Esophagus squamous epithelium (tissue), 5 donors: ENCODE measurements at regions not wholly inside any gene's neighbourhood (a gene's known extent, or its start where the extent isn't known, plus 50 kb on each side); places are given as distances from the start of the nearest gene placed in this dataset.

Experiments
- DNase-seq: peaks from one replicate; lab custom pipeline; 2025; lab: John Stamatoyannopoulos, UW
- H3K27ac ChIP-seq, 4 donors: fragments of 200-600 bp; sonication (generic); one replicate each; pipeline ENCODE4 v1.5.1; 2016 to 2019; ENCODE audit warnings: mild to moderate bottlenecking in 1 of 4
- H3K27me3 ChIP-seq, 4 donors: fragments of 200-600 bp; sonication (generic); 1 replicate in 3 of 4; 2 replicates in 1 of 4; pipeline versions ENCODE4 v1.5.1 to v1.6.0; 2017 to 2021; ENCODE audit warnings: antibody characterized with exemption in 1 of 4
- H3K36me3 ChIP-seq, 3 donors: fragments of 200-600 bp; sonication (generic); one replicate each; pipeline ENCODE4 v1.5.1; 2016 to 2019
- H3K4me1 ChIP-seq, 3 donors: fragments of 200-600 bp; sonication (generic); one replicate each; pipeline ENCODE4 v1.5.1; 2017 to 2019
- H3K4me3 ChIP-seq, 4 donors: fragments of 200-600 bp; sonication (generic); 1 replicate in 3 of 4; 2 replicates in 1 of 4; pipeline ENCODE4 v1.5.1; 2016 to 2019; ENCODE audit warnings: mild to moderate bottlenecking in 2 of 4, moderate library complexity in 1 of 4
- H3K9me3 ChIP-seq, 3 donors: fragments of 200-600 bp; sonication (generic); one replicate each; pipeline ENCODE4 v1.5.1; 2016 to 2019
- POLR2A ChIP-seq, 4 donors: fragments of 450-650 bp; IDR thresholded peaks; one replicate each; pipeline ENCODE4 v1.6.1; 2017; ENCODE audit warnings: antibody characterized with exemption in 4 of 4, mild to moderate bottlenecking in 4 of 4, moderate library complexity in 3 of 4
- WGBS, 2 donors: methylation state at CpG; one replicate each; pipeline ENCODE4 v1.1.5; 2018; 5-methylcytosine and 5-hydroxymethylcytosine counted together
- intact Hi-C: fragments of 100-400 bp; cut with DNase I; formaldehyde crosslinking; loops from one replicate; pipeline ENCODE4 v1.15.0; 2022
- TF ChIP-seq, protein P1 (sequence below), 6 experiments: fragments of 450-650 bp in 4 of 6; fragments of 200-600 bp in 2 of 6; sonication (generic) in 2 of 6; IDR thresholded peaks; one replicate each; pipeline ENCODE4 v1.5.1; 2016 to 2019; ENCODE audit warnings: antibody characterized with exemption in 6 of 6, mild to moderate bottlenecking in 4 of 6, moderate library complexity in 4 of 6
- donor health status: DM: yes; HTN: yes; CAD: no.

DNA sequence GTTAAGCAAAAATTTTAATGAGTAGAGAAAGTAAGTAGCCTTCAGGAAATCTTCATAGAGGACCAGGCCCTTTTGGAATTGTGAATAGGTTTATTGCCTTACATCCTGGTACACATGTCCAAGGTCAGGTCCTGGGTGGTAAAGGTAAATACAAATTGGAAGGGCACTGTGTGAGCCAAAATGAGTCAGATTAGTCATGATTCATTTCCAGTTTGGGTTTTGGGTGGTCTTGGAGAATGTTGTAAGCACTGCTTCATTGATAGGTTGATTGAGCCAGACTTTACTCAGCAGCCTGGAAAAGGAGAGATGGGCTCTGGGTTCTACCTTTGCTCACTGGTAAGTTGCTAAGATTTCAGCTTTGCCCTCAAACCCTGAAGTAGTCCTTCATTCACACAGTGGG lies 82.5 kb upstream of the ZNF169 start:
- TF ChIP-seq, protein P1, sequence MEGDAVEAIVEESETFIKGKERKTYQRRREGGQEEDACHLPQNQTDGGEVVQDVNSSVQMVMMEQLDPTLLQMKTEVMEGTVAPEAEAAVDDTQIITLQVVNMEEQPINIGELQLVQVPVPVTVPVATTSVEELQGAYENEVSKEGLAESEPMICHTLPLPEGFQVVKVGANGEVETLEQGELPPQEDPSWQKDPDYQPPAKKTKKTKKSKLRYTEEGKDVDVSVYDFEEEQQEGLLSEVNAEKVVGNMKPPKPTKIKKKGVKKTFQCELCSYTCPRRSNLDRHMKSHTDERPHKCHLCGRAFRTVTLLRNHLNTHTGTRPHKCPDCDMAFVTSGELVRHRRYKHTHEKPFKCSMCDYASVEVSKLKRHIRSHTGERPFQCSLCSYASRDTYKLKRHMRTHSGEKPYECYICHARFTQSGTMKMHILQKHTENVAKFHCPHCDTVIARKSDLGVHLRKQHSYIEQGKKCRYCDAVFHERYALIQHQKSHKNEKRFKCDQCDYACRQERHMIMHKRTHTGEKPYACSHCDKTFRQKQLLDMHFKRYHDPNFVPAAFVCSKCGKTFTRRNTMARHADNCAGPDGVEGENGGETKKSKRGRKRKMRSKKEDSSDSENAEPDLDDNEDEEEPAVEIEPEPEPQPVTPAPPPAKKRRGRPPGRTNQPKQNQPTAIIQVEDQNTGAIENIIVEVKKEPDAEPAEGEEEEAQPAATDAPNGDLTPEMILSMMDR (IDR thresholded peaks at IDR 0.05) = no peak
- no peak for TF ChIP-seq POLR2A (IDR thresholded peaks at IDR 0.05)
- no peak for DNase-seq
- Histone ChIP-seq H3K27ac (no peak overlapping the region), H3K9me3 (no peaks in the 10 kb centered on the region), H3K4me3 (no peak overlapping the region), H3K27me3 (no peaks in the 10 kb centered on the region), H3K36me3 (peaks cover 0 to 60% (median 0%) of the 10 kb centered on the region in 3 donors), H3K4me1 (peaks cover 4 to 88% (median 28%) of the 10 kb centered on the region in 3 donors)
- intact Hi-C loops = no loop called here

DNA sequence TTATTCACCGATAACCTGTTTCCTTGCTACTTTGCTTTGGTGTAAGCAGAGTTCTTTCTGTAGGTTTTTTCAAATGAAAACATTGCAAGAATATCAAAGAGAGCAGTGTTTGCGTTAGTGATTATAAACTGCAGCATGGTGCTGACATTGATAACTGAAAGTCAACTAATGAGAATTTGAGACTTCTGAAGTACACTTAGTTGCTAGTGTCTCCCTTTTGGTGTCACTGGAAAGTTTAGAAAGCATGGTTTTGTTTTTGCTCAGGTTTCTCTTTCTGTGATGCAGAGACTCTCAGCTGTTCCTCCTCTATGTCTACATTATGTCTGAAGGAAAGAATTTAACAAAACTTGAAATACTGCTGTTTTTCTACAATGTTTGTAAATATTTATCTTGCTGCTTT lies 80.2 kb upstream of the ZNF169 start:
- intact Hi-C loops = no loop called here
- 52 to 85% methylated on average over 2 of the region's 2 CpGs for WGBS, 2 donors
- no peak overlapping the region for H3K27ac ChIP-seq
- no peak for DNase-seq
- no peak overlapping the region for H3K4me3 ChIP-seq
- H3K27me3 ChIP-seq = no peaks in the 10 kb centered on the region
- H3K4me1 ChIP-seq = peaks cover 0 to 76% (median 11%) of the 10 kb centered on the region in 3 donors
- no peaks in the 10 kb centered on the region for H3K9me3 ChIP-seq
- H3K36me3 ChIP-seq = peaks cover 0 to 66% (median 0%) of the 10 kb centered on the region in 3 donors
- TF ChIP-seq POLR2A (IDR thresholded peaks at IDR 0.05) = no peak
- TF ChIP-seq, protein P1 (IDR thresholded peaks at IDR 0.05) = no peak

DNA sequence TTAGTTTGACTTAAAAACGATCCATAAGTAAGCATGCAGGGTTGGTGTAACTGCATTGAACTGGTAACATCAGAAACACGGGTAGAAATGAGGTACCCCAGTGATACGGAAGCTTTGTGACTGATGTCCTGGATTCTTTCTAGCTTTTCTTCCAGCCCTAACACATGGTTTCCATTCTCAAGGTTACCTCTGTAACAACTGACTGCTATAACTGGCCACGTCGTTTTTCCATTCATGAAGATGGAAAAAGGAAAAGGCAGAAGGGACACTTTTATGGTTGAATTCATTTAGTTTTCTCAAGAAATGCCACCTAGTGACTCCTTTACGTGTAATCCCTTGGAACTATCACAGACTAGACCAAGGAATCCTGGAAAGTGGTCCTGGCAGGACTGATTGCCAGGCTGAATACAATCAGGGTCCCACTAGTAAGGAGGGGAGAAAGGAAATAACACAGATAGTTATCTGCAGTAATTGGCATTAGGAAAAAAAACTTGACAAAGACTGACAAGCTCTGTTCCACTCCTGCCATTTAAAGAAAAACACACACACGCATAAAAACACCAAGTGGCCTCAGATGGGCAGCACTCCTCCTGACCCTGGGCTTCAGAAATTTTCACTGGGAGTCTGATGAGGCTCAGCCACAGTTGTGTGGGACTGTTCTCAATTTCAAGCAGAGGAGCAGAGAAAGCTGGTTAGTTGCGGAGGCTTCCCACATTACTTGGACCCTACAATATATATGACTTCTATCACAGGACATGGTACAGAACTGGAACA lies 77.5 kb upstream of the ZNF169 start:
- Histone ChIP-seq H3K4me3 (no peak overlapping the region), H3K27ac (no peak overlapping the region), H3K36me3 (peaks cover 0 to 56% (median 0%) of the 10 kb centered on the region in 3 donors), H3K27me3 (no peaks in the 10 kb centered on the region), H3K4me1 (peaks cover 0 to 49% (median 2%) of the 10 kb centered on the region in 3 donors), H3K9me3 (no peaks in the 10 kb centered on the region)
- TF ChIP-seq, protein P1 (IDR thresholded peaks at IDR 0.05) = no peak
- no peak for TF ChIP-seq POLR2A (IDR thresholded peaks at IDR 0.05)
- intact Hi-C loops = no loop called here
- WGBS, 2 donors = 69 to 79% methylated on average over 7 to 8 of the region's 8 CpGs
- DNase-seq = no peak

DNA sequence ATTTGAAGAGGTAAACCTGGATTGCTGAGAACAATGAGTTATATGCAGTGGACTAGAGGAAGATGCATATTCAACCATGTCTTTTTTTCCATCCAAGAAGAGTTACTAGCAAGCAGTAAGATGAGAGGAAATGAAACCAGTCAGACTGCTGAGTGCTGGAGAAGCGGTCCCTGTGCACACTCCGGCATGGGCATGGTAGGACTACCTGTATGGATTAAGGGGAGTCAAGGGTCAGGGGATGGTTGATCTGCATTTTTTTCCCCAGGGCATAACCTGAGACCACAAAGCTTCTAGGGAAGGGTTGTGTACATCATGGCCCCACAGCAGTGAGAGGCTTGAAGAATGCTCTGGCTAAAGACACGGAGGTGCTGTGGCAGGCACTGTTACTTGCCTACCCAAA lies 76.6 kb upstream of the ZNF169 start:
- TF ChIP-seq, protein P1 (IDR thresholded peaks at IDR 0.05) = no peak
- no peak for TF ChIP-seq POLR2A (IDR thresholded peaks at IDR 0.05)
- no peaks in the 10 kb centered on the region for H3K9me3 ChIP-seq
- no peak overlapping the region for H3K27ac ChIP-seq
- H3K4me3 ChIP-seq = no peak overlapping the region
- H3K4me1 ChIP-seq = peaks cover 0 to 40% (median 2%) of the 10 kb centered on the region in 3 donors
- H3K36me3 ChIP-seq = peaks cover 0 to 50% (median 0%) of the 10 kb centered on the region in 3 donors
- WGBS, 2 donors = 74 to 93% methylated on average over 3 of the region's 3 CpGs
- no peaks in the 10 kb centered on the region for H3K27me3 ChIP-seq
- no peak for DNase-seq
- intact Hi-C loops = no loop called here

DNA sequence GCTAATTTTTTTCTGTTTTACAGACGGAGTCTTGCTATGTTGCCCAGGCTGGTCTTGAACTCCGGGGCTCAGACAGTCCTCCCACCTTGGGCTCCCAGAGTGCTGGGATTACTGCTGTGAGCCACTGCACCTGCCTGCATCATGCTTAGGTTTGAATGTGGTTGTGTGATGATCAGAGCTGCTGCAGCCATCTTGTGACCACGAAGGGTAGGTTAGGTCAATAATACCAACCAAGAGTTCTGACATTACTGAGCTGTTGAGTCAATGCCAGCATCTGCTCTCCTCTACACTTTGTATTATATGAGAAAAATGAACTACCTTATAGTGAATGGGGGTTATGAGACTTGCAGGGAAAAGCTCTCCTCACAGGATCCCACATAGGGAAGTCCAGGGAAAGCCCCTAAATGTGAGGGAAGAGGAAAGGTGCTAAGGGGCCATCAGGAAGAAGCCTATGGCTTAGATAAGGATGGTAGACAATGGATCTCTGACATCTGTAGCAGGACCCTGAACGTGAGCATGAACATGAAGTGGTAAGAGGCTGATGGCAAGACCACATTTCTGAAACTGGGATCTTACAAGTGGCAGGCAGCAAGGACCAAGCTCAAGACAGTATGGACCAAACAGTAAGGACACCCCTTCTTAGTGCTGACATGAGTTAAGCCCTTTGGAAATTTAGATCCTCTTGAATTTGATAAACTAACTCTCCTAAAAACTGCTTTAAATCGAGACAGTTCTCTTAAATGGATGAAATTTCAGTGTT lies 75.7 kb upstream of the ZNF169 start:
- Histone ChIP-seq H3K9me3 (peaks cover 0 to 5% (median 0%) of the 10 kb centered on the region in 3 donors), H3K4me3 (no peak overlapping the region), H3K4me1 (peaks cover 0 to 31% (median 0%) of the 10 kb centered on the region in 3 donors), H3K27ac (no peak overlapping the region), H3K36me3 (peaks cover 0 to 43% (median 0%) of the 10 kb centered on the region in 3 donors), H3K27me3 (no peaks in the 10 kb centered on the region)
- no peak for TF ChIP-seq POLR2A (IDR thresholded peaks at IDR 0.05)
- intact Hi-C loops = no loop called here
- DNase-seq = no peak
- 84 to 99% methylated on average over 2 to 3 of the region's 5 CpGs for WGBS, 2 donors
